ENCODE measurements at regions not wholly inside any gene's neighbourhood (a gene's known extent, or its start where the extent isn't known, plus 50 kb on each side); places are given as distances from the start of the nearest gene placed in this dataset.

DNA sequence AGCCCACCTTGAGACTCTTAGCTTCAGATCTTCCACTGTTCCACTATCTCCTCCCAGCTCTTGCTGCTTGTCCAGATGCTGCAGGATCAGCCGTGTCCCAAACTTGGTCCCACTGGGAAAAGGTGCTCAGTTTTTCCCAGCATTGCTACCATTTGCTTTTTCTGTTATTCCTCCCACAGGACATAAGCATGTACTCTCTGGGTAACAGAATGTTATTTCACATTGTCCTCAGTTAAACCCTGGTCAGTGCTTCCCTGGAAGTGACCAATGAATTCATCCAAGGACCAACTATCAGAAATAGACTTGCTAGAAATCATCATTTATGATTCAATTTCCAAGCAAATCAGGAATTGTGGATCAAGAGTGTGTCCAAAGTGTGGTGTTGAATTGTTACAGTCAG lies 179.2 kb upstream of the ZNF32 start:
- no peak for TF ChIP-seq POLR2AphosphoS5 (IDR thresholded peaks at IDR 0.05; ENCODE audit: low read depth, low read length)
- TF ChIP-seq, protein P1, sequence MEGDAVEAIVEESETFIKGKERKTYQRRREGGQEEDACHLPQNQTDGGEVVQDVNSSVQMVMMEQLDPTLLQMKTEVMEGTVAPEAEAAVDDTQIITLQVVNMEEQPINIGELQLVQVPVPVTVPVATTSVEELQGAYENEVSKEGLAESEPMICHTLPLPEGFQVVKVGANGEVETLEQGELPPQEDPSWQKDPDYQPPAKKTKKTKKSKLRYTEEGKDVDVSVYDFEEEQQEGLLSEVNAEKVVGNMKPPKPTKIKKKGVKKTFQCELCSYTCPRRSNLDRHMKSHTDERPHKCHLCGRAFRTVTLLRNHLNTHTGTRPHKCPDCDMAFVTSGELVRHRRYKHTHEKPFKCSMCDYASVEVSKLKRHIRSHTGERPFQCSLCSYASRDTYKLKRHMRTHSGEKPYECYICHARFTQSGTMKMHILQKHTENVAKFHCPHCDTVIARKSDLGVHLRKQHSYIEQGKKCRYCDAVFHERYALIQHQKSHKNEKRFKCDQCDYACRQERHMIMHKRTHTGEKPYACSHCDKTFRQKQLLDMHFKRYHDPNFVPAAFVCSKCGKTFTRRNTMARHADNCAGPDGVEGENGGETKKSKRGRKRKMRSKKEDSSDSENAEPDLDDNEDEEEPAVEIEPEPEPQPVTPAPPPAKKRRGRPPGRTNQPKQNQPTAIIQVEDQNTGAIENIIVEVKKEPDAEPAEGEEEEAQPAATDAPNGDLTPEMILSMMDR (IDR thresholded peaks at IDR 0.05), result no peak
